GM23338 (cell line): ENCODE measurements at regions not wholly inside any gene's neighbourhood (a gene's known extent, or its start where the extent isn't known, plus 50 kb on each side); places are given as distances from the start of the nearest gene placed in this dataset.

Experiments
- EZH2 ChIP-seq: fragments of 200-600 bp; sonication (generic); IDR thresholded peaks from one replicate; pipeline ENCODE4 v1.8.0; 2017; ENCODE audit warnings: antibody characterized with exemption, mild to moderate bottlenecking, low read depth; ENCODE audit not compliant: unreplicated experiment
- TF ChIP-seq, protein P1 (sequence below), 2 experiments: fragments of 200-600 bp in 1 of 2; sonication (generic) in 1 of 2; conservative IDR thresholded peaks; 2 replicates each; pipeline versions ENCODE4 v1.5.1 to v1.6.1; 2016 to 2017; ENCODE audit warnings: antibody characterized with exemption in 2 of 2, low read depth in 2 of 2, mild to moderate bottlenecking in 2 of 2, moderate library complexity in 1 of 2

DNA sequence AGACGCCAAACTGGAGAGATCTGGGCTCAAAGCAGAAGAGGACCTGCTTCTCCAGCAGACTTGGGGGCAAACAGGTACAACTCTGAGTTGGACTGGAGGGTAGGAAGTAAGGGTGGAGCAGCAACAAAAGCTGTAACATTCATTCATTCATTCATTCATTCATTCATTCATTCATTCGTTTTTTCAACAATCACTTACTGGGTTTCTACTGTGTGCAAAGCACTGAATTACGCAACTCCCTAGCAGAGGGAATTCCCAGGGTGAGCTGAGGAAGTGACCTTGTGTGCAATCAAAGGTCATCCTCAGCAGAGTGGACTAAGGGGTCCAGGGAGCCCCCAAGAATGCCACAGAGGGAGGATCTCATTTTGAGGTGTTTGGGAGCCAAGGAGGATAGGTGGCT, 231.1 kb upstream of the SDK2 start:
- TF ChIP-seq EZH2: no peak
- TF ChIP-seq, protein P1, sequence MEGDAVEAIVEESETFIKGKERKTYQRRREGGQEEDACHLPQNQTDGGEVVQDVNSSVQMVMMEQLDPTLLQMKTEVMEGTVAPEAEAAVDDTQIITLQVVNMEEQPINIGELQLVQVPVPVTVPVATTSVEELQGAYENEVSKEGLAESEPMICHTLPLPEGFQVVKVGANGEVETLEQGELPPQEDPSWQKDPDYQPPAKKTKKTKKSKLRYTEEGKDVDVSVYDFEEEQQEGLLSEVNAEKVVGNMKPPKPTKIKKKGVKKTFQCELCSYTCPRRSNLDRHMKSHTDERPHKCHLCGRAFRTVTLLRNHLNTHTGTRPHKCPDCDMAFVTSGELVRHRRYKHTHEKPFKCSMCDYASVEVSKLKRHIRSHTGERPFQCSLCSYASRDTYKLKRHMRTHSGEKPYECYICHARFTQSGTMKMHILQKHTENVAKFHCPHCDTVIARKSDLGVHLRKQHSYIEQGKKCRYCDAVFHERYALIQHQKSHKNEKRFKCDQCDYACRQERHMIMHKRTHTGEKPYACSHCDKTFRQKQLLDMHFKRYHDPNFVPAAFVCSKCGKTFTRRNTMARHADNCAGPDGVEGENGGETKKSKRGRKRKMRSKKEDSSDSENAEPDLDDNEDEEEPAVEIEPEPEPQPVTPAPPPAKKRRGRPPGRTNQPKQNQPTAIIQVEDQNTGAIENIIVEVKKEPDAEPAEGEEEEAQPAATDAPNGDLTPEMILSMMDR (conservative IDR thresholded peaks at IDR 0.05; ENCODE audit: low read depth in 2 of 2): no peak
